Testis (tissue), 2 donors: ENCODE measurements at regions not wholly inside any gene's neighbourhood (a gene's known extent, or its start where the extent isn't known, plus 50 kb on each side); places are given as distances from the start of the nearest gene placed in this dataset.

ENCODE experiments used
- POLR2A ChIP-seq: fragments of 450-650 bp; IDR thresholded peaks from one replicate; pipeline ENCODE4 v1.6.1; 2017; ENCODE audit warnings: antibody characterized with exemption, mild to moderate bottlenecking, moderate library complexity
- TF ChIP-seq, protein P1 (sequence below), 3 experiments: fragments of 450-650 bp in 2 of 3; fragments of 200-600 bp in 1 of 3; sonication (generic) in 1 of 3; IDR thresholded peaks; one replicate each; pipeline ENCODE4 v1.5.1; 2016 to 2019; ENCODE audit warnings: antibody characterized with exemption in 3 of 3, mild to moderate bottlenecking in 2 of 3, moderate library complexity in 1 of 3

DNA sequence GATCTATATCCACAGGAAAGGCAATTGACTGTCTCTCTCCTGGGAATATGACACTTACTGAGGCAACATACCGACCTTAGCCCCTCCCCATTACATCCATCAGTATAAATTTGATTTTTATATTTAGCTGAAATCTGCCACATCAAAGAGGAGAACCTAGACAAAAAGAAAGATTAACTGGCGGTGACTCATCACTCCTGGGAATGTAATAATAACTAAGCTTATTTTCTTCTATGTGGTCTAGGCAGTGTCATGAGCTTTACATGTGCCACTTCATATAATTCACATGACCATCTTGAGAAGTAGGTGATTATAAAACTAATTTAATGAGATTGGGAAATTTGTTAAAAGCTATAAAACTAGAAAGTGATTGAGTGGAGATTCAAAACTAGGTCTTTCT, 520.0 kb upstream of the HS3ST5 start:
- TF ChIP-seq, protein P1, sequence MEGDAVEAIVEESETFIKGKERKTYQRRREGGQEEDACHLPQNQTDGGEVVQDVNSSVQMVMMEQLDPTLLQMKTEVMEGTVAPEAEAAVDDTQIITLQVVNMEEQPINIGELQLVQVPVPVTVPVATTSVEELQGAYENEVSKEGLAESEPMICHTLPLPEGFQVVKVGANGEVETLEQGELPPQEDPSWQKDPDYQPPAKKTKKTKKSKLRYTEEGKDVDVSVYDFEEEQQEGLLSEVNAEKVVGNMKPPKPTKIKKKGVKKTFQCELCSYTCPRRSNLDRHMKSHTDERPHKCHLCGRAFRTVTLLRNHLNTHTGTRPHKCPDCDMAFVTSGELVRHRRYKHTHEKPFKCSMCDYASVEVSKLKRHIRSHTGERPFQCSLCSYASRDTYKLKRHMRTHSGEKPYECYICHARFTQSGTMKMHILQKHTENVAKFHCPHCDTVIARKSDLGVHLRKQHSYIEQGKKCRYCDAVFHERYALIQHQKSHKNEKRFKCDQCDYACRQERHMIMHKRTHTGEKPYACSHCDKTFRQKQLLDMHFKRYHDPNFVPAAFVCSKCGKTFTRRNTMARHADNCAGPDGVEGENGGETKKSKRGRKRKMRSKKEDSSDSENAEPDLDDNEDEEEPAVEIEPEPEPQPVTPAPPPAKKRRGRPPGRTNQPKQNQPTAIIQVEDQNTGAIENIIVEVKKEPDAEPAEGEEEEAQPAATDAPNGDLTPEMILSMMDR (IDR thresholded peaks at IDR 0.05), result no peak
- TF ChIP-seq POLR2A, result no peak
